Activated CD4-positive, alpha-beta T cell treated with anti-CD3 and anti-CD28 coated beads, Interleukin-2, amount 10 ng/mL, durations not matched to agents 24 days and 14 days (primary cell): ENCODE measurements at regions not wholly inside any gene's neighbourhood (a gene's known extent, or its start where the extent isn't known, plus 50 kb on each side); places are given as distances from the start of the nearest gene placed in this dataset.

Experiments used
- DNase-seq: peaks from one replicate; pipeline ENCODE4 v3.0.0; 2022
- H3K27ac Mint-ChIP-seq: one replicate; pipeline ENCODE4 v1.8.0; 2022; ENCODE audit warnings: mild to moderate bottlenecking, mixed read lengths
- H3K27me3 Mint-ChIP-seq: one replicate; pipeline ENCODE4 v1.8.0; 2022; ENCODE audit warnings: mixed read lengths
- H3K36me3 Mint-ChIP-seq: one replicate; pipeline ENCODE4 v1.8.0; 2022; ENCODE audit warnings: low read depth, mild to moderate bottlenecking, mixed read lengths
- H3K4me1 Mint-ChIP-seq: one replicate; pipeline ENCODE4 v1.8.0; 2021; ENCODE audit warnings: mixed read lengths
- H3K4me3 Mint-ChIP-seq: one replicate; pipeline ENCODE4 v1.8.0; 2022; ENCODE audit warnings: mild to moderate bottlenecking, moderate library complexity, mixed read lengths
- H3K9me3 Mint-ChIP-seq: one replicate; pipeline ENCODE4 v1.8.0; 2021; ENCODE audit warnings: mixed read lengths
- intact Hi-C: fragments of 100-400 bp; cut with micrococcal nuclease; formaldehyde crosslinking; loops from one replicate; pipeline ENCODE4 v1.15.1; 2023

GRCh38 chr14:47739541-47739940 is 64.1 kb upstream of the MDGA2 start:
- H3K36me3 Mint-ChIP-seq: no peaks in the 10 kb centered on the region
- H3K27me3 Mint-ChIP-seq: no peaks in the 10 kb centered on the region
- no peaks in the 10 kb centered on the region for H3K9me3 Mint-ChIP-seq
- intact Hi-C loops: no loop called here
- H3K4me3 Mint-ChIP-seq: no peak overlapping the region
- H3K27ac Mint-ChIP-seq: no peak overlapping the region
- DNase-seq: no peak
- no peaks in the 10 kb centered on the region for H3K4me1 Mint-ChIP-seq

GRCh38 chr14:47730296-47730695 is 54.9 kb upstream of the MDGA2 start:
- no peak for DNase-seq
- H3K4me3 Mint-ChIP-seq: no peak overlapping the region
- no peaks in the 10 kb centered on the region for H3K27me3 Mint-ChIP-seq
- H3K9me3 Mint-ChIP-seq: no peaks in the 10 kb centered on the region
- H3K36me3 Mint-ChIP-seq: no peaks in the 10 kb centered on the region
- intact Hi-C loops: no loop called here
- no peaks in the 10 kb centered on the region for H3K4me1 Mint-ChIP-seq
- H3K27ac Mint-ChIP-seq: no peak overlapping the region
